Vagina (tissue), 2 donors: ENCODE measurements at regions not wholly inside any gene's neighbourhood (a gene's known extent, or its start where the extent isn't known, plus 50 kb on each side); places are given as distances from the start of the nearest gene placed in this dataset.

Experiments used
- DNase-seq, 2 donors: peaks; one replicate each; pipeline ENCODE4 v3.0.0-alpha.2; 2017; ENCODE audit errors: extremely low spot score in 2 of 2
- H3K27ac ChIP-seq: fragments of 200-600 bp; sonication (generic); one replicate; pipeline ENCODE4 v1.5.1; 2019
- H3K27me3 ChIP-seq: fragments of 200-600 bp; sonication (generic); one replicate; pipeline ENCODE4 v1.5.1; 2019
- H3K36me3 ChIP-seq, 2 donors: fragments of 200-600 bp; sonication (generic); one replicate each; pipeline ENCODE4 v1.5.1; 2017 to 2019
- H3K4me1 ChIP-seq: fragments of 200-600 bp; sonication (generic); one replicate; pipeline ENCODE4 v1.5.1; 2019
- H3K4me3 ChIP-seq, 2 donors: fragments of 200-600 bp; sonication (generic); 1 replicate in 1 of 2; 2 replicates in 1 of 2; pipeline ENCODE4 v1.5.1; 2016 to 2019
- H3K9me3 ChIP-seq: fragments of 200-600 bp; sonication (generic); one replicate; pipeline ENCODE4 v1.5.1; 2019
- CTCF ChIP-seq, 3 experiments: fragments of 450-650 bp in 2 of 3; fragments of 200-600 bp in 1 of 3; sonication (generic) in 1 of 3; IDR thresholded peaks; one replicate each; pipeline ENCODE4 v1.5.1; 2017 to 2019; ENCODE audit warnings: antibody characterized with exemption in 3 of 3, mild to moderate bottlenecking in 2 of 3, moderate library complexity in 2 of 3
- POLR2A ChIP-seq, 2 donors: fragments of 450-650 bp; IDR thresholded peaks; one replicate each; pipeline ENCODE4 v1.6.1; 2017; ENCODE audit warnings: antibody characterized with exemption in 2 of 2, mild to moderate bottlenecking in 2 of 2, moderate library complexity in 2 of 2
- POLR2AphosphoS5 ChIP-seq, 2 donors: sonication (generic); formaldehyde crosslinking; IDR thresholded peaks; one replicate each; pipeline ENCODE4 v1.9.0; 2017; ENCODE audit warnings: antibody characterized with exemption in 2 of 2, mild to moderate bottlenecking in 2 of 2, low read depth in 1 of 2; ENCODE audit not compliant: insufficient read depth in 1 of 2
- intact Hi-C: fragments of 100-400 bp; cut with DNase I; formaldehyde crosslinking; loops from one replicate; pipeline ENCODE4 v1.15.1; 2023

- no peak overlapping the region for H3K27ac ChIP-seq
- intact Hi-C loops, result no loop called here
- H3K4me1 ChIP-seq, result no peaks in the 10 kb centered on the region
- no peaks in the 10 kb centered on the region for H3K9me3 ChIP-seq
- TF ChIP-seq CTCF (IDR thresholded peaks at IDR 0.05) (no peak), POLR2AphosphoS5 (IDR thresholded peaks at IDR 0.05; ENCODE audit: insufficient read depth in 1 of 2, low read depth in 1 of 2) (no peak), POLR2A (IDR thresholded peaks at IDR 0.05) (no peak)
- no peak for DNase-seq
- H3K36me3 ChIP-seq, result no peaks in the 10 kb centered on the region
- no peaks in the 10 kb centered on the region for H3K27me3 ChIP-seq
- no peak overlapping the region for H3K4me3 ChIP-seq
Measured at GRCh38 chr2:142531377-142531776, 346.1 kb upstream of the KYNU start.

DNA sequence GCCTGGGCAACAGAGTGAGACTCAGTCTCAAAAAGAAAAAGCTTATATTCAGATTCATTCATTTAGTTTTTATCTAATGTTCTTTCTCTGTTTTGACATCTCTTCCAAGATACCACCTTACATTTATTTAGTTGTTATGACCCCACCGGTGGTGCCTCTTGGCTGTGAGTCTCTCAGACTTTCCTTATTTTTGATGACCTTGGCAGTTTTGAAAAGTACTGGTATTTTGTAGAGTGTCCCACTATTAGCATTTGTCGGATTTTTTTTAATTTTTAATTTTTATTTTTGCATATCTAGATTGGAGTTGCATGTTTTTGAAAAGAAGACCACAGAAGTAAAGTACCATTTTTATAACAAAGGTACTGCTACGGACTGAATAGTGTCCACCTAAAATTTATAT, 351.7 kb upstream of the KYNU start:
- H3K36me3 ChIP-seq, result no peaks in the 10 kb centered on the region
- H3K27me3 ChIP-seq, result no peaks in the 10 kb centered on the region
- H3K4me1 ChIP-seq, result no peaks in the 10 kb centered on the region
- H3K4me3 ChIP-seq, result no peak overlapping the region
- H3K9me3 ChIP-seq, result no peaks in the 10 kb centered on the region
- no peak for DNase-seq
- no peak for TF ChIP-seq POLR2AphosphoS5 (IDR thresholded peaks at IDR 0.05; ENCODE audit: insufficient read depth in 1 of 2, low read depth in 1 of 2)
- TF ChIP-seq POLR2A (IDR thresholded peaks at IDR 0.05), result no peak
- TF ChIP-seq CTCF (IDR thresholded peaks at IDR 0.05), result no peak
- H3K27ac ChIP-seq, result no peak overlapping the region
- intact Hi-C loops, result no loop called here

DNA sequence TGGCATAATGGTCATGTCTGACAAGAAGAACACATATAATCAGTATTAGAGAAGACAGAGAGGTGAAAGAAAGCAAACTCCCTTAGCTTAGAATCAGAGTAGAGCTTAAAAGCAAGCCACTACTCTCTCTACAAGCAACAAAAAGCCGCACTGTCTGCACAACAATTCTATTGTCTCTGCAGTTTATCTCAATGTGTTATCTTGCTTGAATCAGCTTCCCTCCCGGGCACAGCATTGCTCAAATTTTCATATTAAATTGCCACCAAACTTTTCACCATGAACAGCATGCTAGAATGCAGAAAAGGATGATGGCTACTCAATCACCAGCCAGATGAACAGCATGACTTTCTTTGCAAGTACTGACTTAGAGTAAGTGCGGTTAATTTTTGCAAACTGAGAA, 356.0 kb upstream of the KYNU start:
- TF ChIP-seq CTCF (IDR thresholded peaks at IDR 0.05), result no peak
- no peak for TF ChIP-seq POLR2AphosphoS5 (IDR thresholded peaks at IDR 0.05; ENCODE audit: insufficient read depth in 1 of 2, low read depth in 1 of 2)
- no peak for TF ChIP-seq POLR2A (IDR thresholded peaks at IDR 0.05)
- no peak for DNase-seq

DNA sequence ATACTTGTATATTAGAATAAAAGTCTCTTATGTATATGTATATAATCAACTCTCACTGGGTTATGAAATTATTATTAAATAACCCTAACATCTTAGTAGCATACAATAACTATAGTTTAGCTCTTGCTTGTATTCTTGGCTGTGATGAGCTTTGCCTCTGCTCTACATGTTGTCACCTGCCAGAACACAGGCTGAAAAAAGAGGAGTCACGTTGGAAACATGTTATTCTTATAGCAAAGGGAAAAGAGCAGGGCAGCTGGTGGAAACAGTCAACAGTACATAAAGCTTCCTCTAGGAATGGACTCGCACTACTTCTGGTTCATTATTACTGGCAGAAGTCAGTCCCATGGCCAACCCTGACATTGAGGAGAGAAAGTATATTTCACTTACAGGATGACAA, 362.0 kb upstream of the KYNU start:
- Histone ChIP-seq H3K4me1 (no peaks in the 10 kb centered on the region), H3K4me3 (no peak overlapping the region), H3K36me3 (no peaks in the 10 kb centered on the region), H3K27me3 (no peaks in the 10 kb centered on the region), H3K9me3 (no peaks in the 10 kb centered on the region), H3K27ac (no peak overlapping the region)
- intact Hi-C loops, result no loop called here
- TF ChIP-seq POLR2AphosphoS5 (IDR thresholded peaks at IDR 0.05; ENCODE audit: insufficient read depth in 1 of 2, low read depth in 1 of 2) (no peak), POLR2A (IDR thresholded peaks at IDR 0.05) (no peak), CTCF (IDR thresholded peaks at IDR 0.05) (no peak)
- DNase-seq, result no peak

More for the DNA sequence above, 356.0 kb upstream of the KYNU start:
- Histone ChIP-seq H3K9me3 (no peaks in the 10 kb centered on the region), H3K27me3 (no peaks in the 10 kb centered on the region), H3K27ac (no peak overlapping the region), H3K4me1 (no peaks in the 10 kb centered on the region), H3K4me3 (no peak overlapping the region), H3K36me3 (no peaks in the 10 kb centered on the region)
- intact Hi-C loops, result no loop called here

- Histone ChIP-seq H3K27me3 (no peaks in the 10 kb centered on the region), H3K4me1 (no peaks in the 10 kb centered on the region), H3K36me3 (no peaks in the 10 kb centered on the region), H3K4me3 (no peak overlapping the region), H3K27ac (no peak overlapping the region), H3K9me3 (no peaks in the 10 kb centered on the region)
- intact Hi-C loops, result no loop called here
- DNase-seq, result no peak
- TF ChIP-seq POLR2A (IDR thresholded peaks at IDR 0.05), result no peak
- no peak for TF ChIP-seq POLR2AphosphoS5 (IDR thresholded peaks at IDR 0.05; ENCODE audit: insufficient read depth in 1 of 2, low read depth in 1 of 2)
- TF ChIP-seq CTCF (IDR thresholded peaks at IDR 0.05), result no peak
Measured at GRCh38 chr2:142509401-142509800, 368.1 kb upstream of the KYNU start.
